Urinary bladder (tissue), 3 donors: ENCODE measurements at regions not wholly inside any gene's neighbourhood (a gene's known extent, or its start where the extent isn't known, plus 50 kb on each side); places are given as distances from the start of the nearest gene placed in this dataset.

ENCODE experiments used
- DNase-seq: peaks from one replicate; pipeline ENCODE4 v3.0.0-alpha.2; 2015; ENCODE audit errors: extremely low spot score
- H3K27ac ChIP-seq: one replicate; pipeline ENCODE4 v1.5.1; 2013; ENCODE audit warnings: low read depth, mild to moderate bottlenecking, moderate library complexity
- H3K36me3 ChIP-seq: one replicate; pipeline ENCODE4 v1.6.1; 2013; ENCODE audit warnings: mild to moderate bottlenecking, moderate library complexity; ENCODE audit not compliant: insufficient read depth
- H3K4me1 ChIP-seq: one replicate; pipeline ENCODE4 v1.6.1; 2013; ENCODE audit warnings: mild to moderate bottlenecking, moderate library complexity; ENCODE audit not compliant: insufficient read depth
- H3K4me3 ChIP-seq: one replicate; pipeline ENCODE4 v1.5.1; 2013; ENCODE audit warnings: low read depth, low read length
- WGBS: extraction: QIAGEN DNeasy Blood & Tissue Kit; methylation state at CpG from one replicate; pipeline ENCODE4 v1.1.7; 2013; 5-methylcytosine and 5-hydroxymethylcytosine counted together
- donor health status: healthy with polysubstance abuse.
- donor health status: healthy.

DNA sequence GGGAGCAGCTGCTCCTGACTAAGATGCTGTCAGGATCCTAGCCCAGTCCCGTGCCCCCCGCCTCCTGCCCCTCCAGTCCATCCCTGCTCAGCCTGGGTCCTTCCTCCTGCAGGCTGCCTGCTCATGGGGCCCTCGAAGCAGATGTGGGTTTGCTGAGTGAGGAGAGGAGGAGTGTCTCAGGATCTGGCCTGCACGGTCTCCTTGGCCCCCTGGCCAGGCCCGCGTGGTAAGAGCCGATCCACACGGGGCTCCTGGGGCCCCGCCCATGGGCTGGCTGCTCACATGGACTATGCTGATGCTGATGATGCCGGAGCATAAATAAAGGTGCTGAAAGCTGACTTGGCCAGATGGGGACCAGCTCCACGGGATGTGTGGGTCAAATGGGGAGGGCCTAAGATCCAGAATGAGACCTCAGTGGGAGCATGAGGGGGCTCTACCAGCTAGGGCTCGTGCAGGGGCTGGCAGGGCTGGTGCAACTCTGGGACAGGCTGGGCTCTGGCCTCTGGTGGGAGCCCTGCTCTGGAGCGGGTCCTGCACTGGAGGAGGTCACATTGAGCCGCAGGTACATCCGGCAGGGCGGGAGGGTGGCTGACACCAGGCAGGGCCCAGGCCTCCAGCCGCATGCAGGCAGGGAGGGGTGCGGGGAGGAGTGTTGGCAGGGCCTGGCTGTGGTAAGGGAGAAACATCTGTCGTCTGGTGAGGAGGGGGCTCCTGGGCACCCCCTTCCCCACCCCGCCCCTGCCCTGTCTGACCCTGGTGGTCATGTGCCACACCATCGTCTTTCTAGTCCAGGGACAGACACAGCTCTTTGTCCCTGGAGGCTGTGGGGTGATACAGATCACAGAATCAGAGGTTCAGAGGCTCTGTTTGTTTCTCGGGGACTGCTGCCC, 275.3 kb upstream of the HDAC4 start:
- WGBS = 73% methylated on average over 22 of the region's 22 CpGs
- no peak overlapping the region for H3K27ac ChIP-seq
- no peak overlapping the region for H3K4me3 ChIP-seq
- no peaks in the 10 kb centered on the region for H3K36me3 ChIP-seq
- DNase-seq = no peak
- no peaks in the 10 kb centered on the region for H3K4me1 ChIP-seq

DNA sequence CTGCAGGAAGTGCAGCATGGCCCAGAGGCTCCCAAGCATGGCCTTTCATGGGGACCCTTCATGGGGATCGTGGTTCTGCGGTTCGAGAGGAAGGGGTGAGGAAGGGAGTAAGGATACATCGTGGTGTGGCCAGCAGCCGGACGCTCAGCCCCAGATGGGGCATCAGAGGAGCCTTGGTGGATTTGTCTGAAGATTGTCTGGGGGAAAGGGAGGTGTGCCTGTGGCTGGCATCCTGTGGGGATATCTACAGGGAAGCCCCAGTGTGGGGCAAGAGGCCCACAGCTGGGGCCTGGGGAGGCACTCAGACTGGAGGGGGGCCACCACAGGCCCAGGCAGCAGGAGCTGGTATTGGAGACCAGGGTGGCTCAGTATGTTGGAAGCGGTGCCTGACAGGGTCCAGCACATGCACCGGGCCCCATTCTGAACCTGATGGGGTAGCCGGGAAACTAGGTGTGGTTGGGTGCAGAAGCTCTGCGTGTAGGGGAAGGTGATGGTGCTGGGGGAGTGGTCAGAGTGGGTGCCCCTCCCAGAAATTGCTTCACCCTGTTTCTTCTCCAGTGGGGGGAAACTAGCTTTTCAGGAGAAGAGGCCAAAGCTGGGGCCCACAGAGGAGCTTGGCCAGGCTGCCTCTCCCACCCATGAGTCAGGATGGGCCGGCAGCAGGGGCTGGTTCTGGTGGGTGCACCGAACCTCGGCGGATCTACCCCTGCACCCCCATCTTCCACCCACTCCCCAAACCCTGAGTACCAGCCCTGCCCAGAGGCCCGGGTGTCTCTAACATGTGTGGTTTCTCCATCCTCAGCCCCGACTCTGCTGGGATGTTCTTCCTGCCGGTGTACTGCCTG, 274.4 kb upstream of the HDAC4 start:
- WGBS = 88% methylated on average over 17 of the region's 17 CpGs
- no peak overlapping the region for H3K4me3 ChIP-seq
- H3K27ac ChIP-seq = no peak overlapping the region
- H3K4me1 ChIP-seq = no peaks in the 10 kb centered on the region
- no peak for DNase-seq
- H3K36me3 ChIP-seq = no peaks in the 10 kb centered on the region

DNA sequence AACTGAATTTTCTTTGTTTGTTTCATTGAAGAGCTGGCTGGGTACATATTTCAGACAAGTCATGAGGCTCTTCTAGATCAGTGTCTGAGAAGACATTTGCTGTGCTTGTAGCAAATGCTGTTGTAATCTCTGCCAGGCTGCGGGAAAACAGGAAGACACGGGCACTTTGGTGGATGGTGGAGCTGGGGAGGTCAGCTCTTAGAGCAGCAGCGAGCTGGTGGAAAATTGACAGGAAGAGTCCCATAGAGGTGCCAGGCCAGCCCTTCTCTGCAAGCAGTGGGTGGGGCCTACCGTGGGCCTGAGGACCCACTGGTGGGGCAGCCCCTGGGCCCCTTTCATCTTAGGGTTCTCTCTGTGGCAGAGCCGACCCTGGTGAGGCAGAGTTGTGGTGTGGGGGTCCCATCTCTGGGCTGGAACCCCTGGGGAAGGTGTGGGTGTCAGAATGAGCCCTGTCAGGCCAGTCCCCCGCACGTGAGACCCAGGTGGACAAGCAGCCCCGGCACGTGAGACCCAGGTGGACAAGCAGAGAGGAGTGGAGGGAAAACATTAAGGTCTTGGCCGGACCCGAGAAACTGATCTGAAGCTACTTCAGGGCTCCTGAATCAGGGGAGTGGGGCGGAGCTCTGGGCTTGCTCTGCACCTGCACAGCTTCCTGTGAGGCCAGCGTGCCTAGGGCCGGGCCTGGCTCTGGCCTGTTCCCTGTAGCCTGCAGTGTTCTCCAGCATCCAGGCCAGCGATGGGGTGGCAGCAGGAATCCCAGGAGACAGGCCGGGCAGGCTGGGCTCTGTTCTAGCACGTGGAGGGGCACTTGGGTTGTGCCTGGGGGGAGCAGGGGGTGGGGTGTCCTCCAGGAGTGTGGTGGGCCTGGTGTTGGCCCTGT, 273.5 kb upstream of the HDAC4 start:
- Histone ChIP-seq H3K4me1 (no peaks in the 10 kb centered on the region), H3K36me3 (no peaks in the 10 kb centered on the region), H3K27ac (no peak overlapping the region), H3K4me3 (no peak overlapping the region)
- WGBS = 95% methylated on average over 17 of the region's 17 CpGs
- no peak for DNase-seq

DNA sequence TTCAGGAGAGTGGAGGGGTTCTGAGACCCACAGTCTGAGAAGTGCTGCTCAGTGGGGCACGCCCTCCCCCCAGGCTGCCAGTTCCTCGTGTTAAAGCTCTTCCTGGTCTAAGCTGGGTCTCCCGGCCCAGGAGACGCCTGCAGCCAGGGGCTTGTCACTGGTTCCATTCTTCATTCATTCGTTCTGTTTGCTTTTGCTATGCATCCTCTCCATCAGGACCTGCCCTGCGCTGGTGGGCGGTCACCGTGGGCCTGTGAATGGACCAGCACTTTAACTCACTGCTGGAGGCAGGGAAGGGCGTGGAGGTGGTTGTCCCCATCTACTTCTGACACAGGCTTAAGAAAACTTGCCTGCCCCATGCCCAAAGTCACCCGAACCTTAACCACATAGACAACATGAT, 272.8 kb upstream of the HDAC4 start:
- DNase-seq = no peak
- H3K4me1 ChIP-seq = no peaks in the 10 kb centered on the region
- no peaks in the 10 kb centered on the region for H3K36me3 ChIP-seq
- WGBS = 88% methylated on average over 10 of the region's 10 CpGs
- no peak overlapping the region for H3K4me3 ChIP-seq
- no peak overlapping the region for H3K27ac ChIP-seq

DNA sequence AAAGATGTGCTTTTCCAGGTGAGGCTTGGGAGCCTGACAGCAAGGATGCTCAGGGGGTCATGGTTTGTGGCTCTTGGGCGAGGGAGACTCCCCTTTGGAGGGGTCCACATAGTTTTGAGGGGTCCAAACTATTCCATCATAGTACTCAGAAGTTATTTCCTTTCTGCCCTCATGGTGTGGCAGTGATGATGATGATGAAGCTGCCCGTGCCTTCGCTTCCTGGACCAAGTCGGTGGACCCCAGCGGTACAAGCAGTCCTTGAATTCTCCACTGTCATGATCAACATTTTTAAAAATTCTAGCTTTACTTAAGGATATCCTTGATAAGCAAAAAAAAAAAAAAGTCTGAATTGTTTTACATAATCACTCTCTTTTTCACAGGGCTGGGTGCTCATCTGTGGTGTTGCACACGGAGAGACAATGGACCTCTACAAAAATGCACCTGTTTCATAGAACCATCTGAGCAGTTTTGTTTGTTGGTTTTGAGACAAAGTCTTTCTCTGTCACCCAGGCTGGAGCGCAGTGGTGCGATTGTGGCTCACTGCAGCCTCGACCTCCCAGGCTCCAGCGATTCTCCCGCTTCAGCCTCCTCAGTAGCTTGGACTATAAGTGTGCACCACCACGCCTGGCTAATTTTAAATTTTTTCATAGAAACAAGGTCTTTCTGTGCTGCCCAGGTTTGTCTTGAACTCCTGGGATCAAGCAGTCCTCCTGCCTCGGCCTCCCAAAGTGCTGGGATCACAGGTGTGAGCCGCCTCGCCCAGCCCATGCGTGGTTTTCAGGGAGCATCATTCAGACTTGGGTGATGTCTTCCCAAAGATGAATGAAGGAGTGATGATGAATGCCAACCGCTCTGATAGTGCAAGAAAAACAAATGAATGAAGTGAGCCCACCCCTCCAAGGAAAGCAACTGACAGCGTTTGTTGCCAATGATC, 271.4 kb upstream of the HDAC4 start:
- DNase-seq = no peak
- Histone ChIP-seq H3K36me3 (no peaks in the 10 kb centered on the region), H3K27ac (no peak overlapping the region), H3K4me3 (no peak overlapping the region), H3K4me1 (no peaks in the 10 kb centered on the region)
- WGBS = 91% methylated on average over 18 of the region's 18 CpGs

DNA sequence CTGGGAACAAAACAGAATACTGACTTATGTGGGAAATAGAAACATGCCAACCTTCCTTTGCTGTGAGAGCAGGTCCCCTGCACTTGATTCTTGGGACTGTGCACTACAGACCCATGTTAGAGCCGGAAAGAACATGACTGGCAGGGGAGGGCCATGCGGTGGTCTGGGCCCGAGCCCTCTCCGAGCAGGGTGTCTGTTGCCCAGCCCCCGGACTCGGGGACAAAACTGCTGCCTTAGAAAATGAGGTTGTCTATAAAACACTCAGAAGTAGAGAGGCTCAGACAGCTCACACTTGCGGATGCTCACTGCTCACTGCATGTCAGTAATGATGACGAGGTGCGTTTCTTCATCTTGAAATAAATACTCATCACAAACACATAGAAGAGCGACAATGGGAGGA, 270.7 kb upstream of the HDAC4 start:
- 84% methylated on average over 10 of the region's 10 CpGs for WGBS
- no peaks in the 10 kb centered on the region for H3K4me1 ChIP-seq
- H3K27ac ChIP-seq = no peak overlapping the region
- no peaks in the 10 kb centered on the region for H3K36me3 ChIP-seq
- no peak overlapping the region for H3K4me3 ChIP-seq
- DNase-seq = no peak

DNA sequence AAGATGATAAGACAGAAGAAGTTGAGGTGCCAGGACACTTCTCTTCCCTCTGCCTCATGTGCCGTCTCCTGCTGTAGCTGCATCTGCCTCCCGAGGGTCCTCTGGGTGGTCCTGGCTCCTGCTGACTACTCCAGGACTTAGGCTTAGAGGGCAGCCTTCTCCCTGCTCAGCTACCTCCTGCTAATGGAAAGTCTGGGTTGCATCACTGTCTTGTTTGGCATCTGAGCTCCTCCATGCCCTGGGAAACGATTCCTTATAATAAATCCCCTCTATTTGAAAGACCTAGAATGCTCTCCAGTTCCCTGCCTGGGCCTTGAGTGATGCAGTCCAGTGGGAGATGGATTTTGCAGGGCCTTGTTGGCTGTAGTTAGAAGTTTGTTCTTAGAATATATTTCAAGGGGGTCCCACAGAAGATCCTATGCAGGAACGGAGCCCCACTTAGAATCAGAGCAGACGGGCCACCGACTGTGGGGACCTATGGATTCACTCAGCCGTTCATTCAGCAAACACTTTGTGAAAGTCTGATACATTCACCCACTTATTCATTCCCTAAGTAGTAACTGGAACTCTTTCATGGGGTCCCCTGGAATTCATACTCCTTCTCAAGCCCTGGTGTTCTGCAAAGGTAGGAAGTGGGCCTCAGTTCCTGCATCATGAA, 269.8 kb upstream of the HDAC4 start:
- no peaks in the 10 kb centered on the region for H3K36me3 ChIP-seq
- 84% methylated on average over 7 of the region's 7 CpGs for WGBS
- DNase-seq = no peak
- no peaks in the 10 kb centered on the region for H3K4me1 ChIP-seq
- no peak overlapping the region for H3K27ac ChIP-seq
- no peak overlapping the region for H3K4me3 ChIP-seq

DNA sequence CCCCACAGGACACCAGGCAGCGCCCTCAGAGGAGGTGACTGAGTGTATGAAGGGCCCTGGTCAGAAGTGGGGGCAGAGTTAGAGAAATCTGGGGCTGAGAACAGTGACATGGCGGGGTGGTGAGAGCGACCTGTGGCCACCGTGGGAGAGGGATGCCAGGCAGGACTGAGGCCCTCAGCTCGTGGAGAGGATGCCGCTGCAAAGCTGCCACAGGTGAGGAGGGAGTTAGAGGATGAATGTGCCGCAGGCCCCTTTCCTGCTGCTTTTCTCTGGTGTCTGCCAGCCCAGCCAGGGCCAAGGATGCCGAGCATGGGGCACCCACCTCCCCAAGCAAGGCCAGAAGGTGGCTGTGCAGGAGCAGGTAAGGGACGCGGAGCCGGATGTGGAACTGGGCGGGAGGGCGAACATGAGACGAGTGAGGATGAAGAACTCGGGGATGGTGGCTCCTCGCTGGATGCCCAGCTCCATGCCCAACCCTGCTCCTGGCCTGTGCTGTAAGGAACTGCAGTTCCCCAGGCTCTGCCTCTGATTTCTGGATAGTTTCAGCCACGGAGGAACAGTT, 269.2 kb upstream of the HDAC4 start:
- WGBS = 94% methylated on average over 17 of the region's 17 CpGs

DNA sequence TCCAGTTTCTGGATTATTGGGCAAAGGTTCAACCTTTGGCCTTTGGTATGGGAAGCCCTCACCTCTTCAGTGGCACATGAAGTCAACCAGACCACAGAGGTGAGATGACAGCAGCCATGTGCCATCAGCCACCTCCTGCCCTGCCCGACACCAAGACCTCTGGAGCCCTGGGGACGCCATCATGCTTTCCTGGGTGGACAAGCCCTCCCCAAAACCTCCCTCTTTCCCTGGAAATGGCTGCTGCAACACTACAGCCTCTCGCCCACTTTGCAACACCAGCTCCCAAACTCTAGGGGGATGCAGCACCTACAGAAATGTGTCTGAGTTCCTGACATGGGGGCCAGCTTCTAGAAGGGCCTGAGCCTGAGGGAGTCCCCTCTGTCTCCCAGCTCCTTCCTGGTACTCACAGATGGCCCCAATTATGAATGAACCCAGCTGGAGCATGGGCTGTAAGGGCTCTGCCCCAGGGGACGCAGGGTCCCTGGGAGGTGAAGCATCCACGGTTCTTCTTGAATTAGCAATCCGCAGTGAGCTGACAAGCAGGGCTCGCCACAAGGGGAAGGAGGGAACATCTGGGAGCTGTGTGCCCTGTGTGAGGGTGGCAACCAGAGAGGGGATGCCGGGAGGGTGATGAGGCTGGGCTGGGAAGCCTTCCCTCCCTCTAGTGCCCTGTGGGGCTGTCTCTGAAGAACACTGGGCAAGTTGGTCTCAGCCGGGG, 268.5 kb upstream of the HDAC4 start:
- Histone ChIP-seq H3K27ac (no peak overlapping the region), H3K4me3 (no peak overlapping the region), H3K4me1 (no peaks in the 10 kb centered on the region), H3K36me3 (no peaks in the 10 kb centered on the region)
- 87% methylated on average over 9 of the region's 9 CpGs for WGBS
- no peak for DNase-seq

More for the DNA sequence above, 269.2 kb upstream of the HDAC4 start:
- Histone ChIP-seq H3K36me3 (no peaks in the 10 kb centered on the region), H3K4me1 (no peaks in the 10 kb centered on the region), H3K4me3 (no peak overlapping the region), H3K27ac (no peak overlapping the region)
- DNase-seq = no peak

DNA sequence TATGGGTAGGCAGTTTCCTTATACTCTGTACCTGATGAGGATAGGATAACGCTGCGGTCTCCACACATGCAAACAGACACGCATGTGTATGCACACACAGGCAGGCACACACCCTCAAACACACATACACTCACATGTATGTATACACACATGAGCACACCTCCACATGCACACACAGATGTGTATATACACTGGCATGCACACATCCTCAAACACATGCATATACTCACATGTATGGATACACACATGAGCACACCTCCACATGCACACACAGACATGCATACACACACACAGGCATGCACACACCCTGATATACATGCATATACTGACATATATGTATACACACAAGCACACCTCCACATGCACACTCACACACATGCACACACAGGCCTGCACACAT, 267.8 kb upstream of the HDAC4 start:
- DNase-seq = no peak
- no peaks in the 10 kb centered on the region for H3K4me1 ChIP-seq
- H3K36me3 ChIP-seq = no peaks in the 10 kb centered on the region
- no peak overlapping the region for H3K4me3 ChIP-seq
- H3K27ac ChIP-seq = no peak overlapping the region
- WGBS = 97% methylated on average over 3 of the region's 3 CpGs

DNA sequence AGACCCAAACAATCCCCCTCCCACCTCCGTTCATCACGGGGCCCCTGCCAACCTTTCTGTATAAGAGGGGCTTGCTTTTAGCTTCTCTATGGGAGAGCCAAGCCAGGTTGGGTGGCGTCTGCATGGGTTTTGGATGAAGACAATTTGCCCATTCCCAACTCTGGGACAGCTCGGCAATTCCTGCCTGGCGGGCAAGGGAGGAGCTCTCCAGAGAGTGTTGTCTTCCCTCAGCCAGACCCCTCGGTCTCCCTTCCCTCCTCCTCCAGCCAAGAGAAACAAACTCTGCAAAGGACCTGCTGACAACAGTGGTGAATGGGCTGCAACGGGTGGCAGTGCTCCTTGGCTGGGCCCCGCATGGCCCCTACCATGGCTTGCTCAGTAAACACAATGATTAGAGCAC, 267.2 kb upstream of the HDAC4 start:
- Histone ChIP-seq H3K4me1 (no peaks in the 10 kb centered on the region), H3K36me3 (no peaks in the 10 kb centered on the region), H3K27ac (no peak overlapping the region), H3K4me3 (no peak overlapping the region)
- DNase-seq = no peak
- 85% methylated on average over 8 of the region's 8 CpGs for WGBS
